ENCODE measurements at regions not wholly inside any gene's neighbourhood (a gene's known extent, or its start where the extent isn't known, plus 50 kb on each side); places are given as distances from the start of the nearest gene placed in this dataset.

GRCh38 chr10:108791794-108792474 lies 1131.4 kb downstream of the XPNPEP1 start:
- TF ChIP-seq FOXA1 (IDR thresholded peaks at IDR 0.05) (no peak), SP1 (IDR thresholded peaks at IDR 0.05) (no peak), SUZ12 (IDR thresholded peaks at IDR 0.05) (no peak), ELF4 (IDR thresholded peaks at IDR 0.05) (no peak), CTBP1 (IDR thresholded peaks at IDR 0.05; ENCODE audit: borderline replicate concordance) (no peak), NFRKB (IDR thresholded peaks at IDR 0.05) (no peak), HDGF (IDR thresholded peaks at IDR 0.05; ENCODE audit: borderline replicate concordance) (no peak), LEF1 (IDR thresholded peaks at IDR 0.05; ENCODE audit: borderline replicate concordance) (no peak), ARNT (IDR thresholded peaks at IDR 0.05) (no peak), BHLHE40 (IDR thresholded peaks at IDR 0.05; ENCODE audit: borderline replicate concordance) (no peak), TARDBP (IDR thresholded peaks at IDR 0.05) (no peak), FOXK2 (IDR thresholded peaks at IDR 0.05) (no peak), ZNF384 (IDR thresholded peaks at IDR 0.05) (no peak), L3MBTL2 (conservative IDR thresholded peaks at IDR 0.05) (no peak)

All from HEK293T (cell line).